Neural cell (in vitro differentiated cells): ENCODE measurements at regions not wholly inside any gene's neighbourhood (a gene's known extent, or its start where the extent isn't known, plus 50 kb on each side); places are given as distances from the start of the nearest gene placed in this dataset.

Source experiments
- H2AFZ ChIP-seq: fragments of 200-600, 300-800 bp; sonication (generic), shearing (Covaris generic); 2 replicates; pipeline ENCODE4 v1.6.0; 2014; ENCODE audit warnings: low read depth, mild to moderate bottlenecking, antibody characterized with exemption, low read length, moderate library complexity
- H3F3A ChIP-seq: fragments of 200-600 bp; shearing (Covaris generic); 2 replicates; pipeline ENCODE4 v1.6.1; 2016; ENCODE audit warnings: mild to moderate bottlenecking, moderate library complexity, mixed read lengths, antibody characterized with exemption, low read length; ENCODE audit not compliant: insufficient read depth, poor library complexity, severe bottlenecking
- H3K27ac ChIP-seq: fragments of 200-600, 300-800 bp; sonication (generic), shearing (Covaris generic); 2 replicates; pipeline ENCODE4 v1.5.1; 2014; ENCODE audit warnings: mild to moderate bottlenecking, low read length, moderate library complexity
- H3K27me3 ChIP-seq: fragments of 300-800, 200-600 bp; sonication (generic), shearing (Covaris generic); 2 replicates; pipeline ENCODE4 v1.6.0; 2014; ENCODE audit warnings: mild to moderate bottlenecking, low read depth, low read length, moderate library complexity; ENCODE audit not compliant: insufficient read depth
- H3K36me3 ChIP-seq: fragments of 300-800, 200-600 bp; sonication (generic), shearing (Covaris generic); 2 replicates; pipeline ENCODE4 v1.5.1; 2014; ENCODE audit warnings: mild to moderate bottlenecking, antibody characterized with exemption, low read length, moderate library complexity; ENCODE audit not compliant: insufficient read depth
- H3K4me2 ChIP-seq: fragments of 300-800, 200-600 bp; sonication (generic), shearing (Covaris generic); 2 replicates; pipeline ENCODE4 v1.6.0; 2014; ENCODE audit warnings: mild to moderate bottlenecking, low read length
- H3K4me3 ChIP-seq: fragments of 300-800, 200-600 bp; sonication (generic), shearing (Covaris generic); 2 replicates; pipeline ENCODE4 v1.5.1; 2014; ENCODE audit warnings: mild to moderate bottlenecking, low read length, moderate library complexity
- H3K79me2 ChIP-seq: fragments of 200-600 bp; shearing (Covaris generic); replicated peaks from 2 replicates; pipeline ENCODE4 v1.6.0; 2014; ENCODE audit warnings: mild to moderate bottlenecking, low read length, moderate library complexity; ENCODE audit not compliant: insufficient read depth
- H3K9ac ChIP-seq: fragments of 300-800, 200-600 bp; sonication (generic), shearing (Covaris generic); 2 replicates; pipeline ENCODE4 v1.6.1; 2016; ENCODE audit warnings: mild to moderate bottlenecking, low read length, mixed read lengths
- H3K9me2 ChIP-seq: fragments of 200-600 bp; shearing (Covaris generic); 2 replicates; pipeline ENCODE4 v1.6.1; 2016; ENCODE audit warnings: mild to moderate bottlenecking, low read length, mixed read lengths; ENCODE audit not compliant: insufficient read depth
- H3K9me3 ChIP-seq: fragments of 200-600, 300-800 bp; sonication (generic), shearing (Covaris generic); 2 replicates; pipeline ENCODE4 v1.6.1; 2016; ENCODE audit warnings: mild to moderate bottlenecking, mixed run types, low read length, moderate library complexity, mixed read lengths
- H4K20me1 ChIP-seq: fragments of 200-600 bp; shearing (Covaris generic); 2 replicates; pipeline ENCODE4 v1.6.1; 2016; ENCODE audit warnings: mild to moderate bottlenecking, mixed run types; ENCODE audit not compliant: insufficient read depth
- CTCF ChIP-seq: fragments of 450-650 bp; IDR thresholded peaks from 2 replicates; pipeline ENCODE4 v1.5.1; 2014; ENCODE audit warnings: antibody characterized with exemption, mild to moderate bottlenecking, moderate library complexity; ENCODE audit not compliant: poor library complexity, severe bottlenecking
- EP300 ChIP-seq: fragments of 450-650 bp; conservative IDR thresholded peaks from 2 replicates; pipeline ENCODE4 v1.6.1; 2014; ENCODE audit warnings: antibody characterized with exemption, mild to moderate bottlenecking, moderate library complexity; ENCODE audit not compliant: poor library complexity, severe bottlenecking
- EZH2 ChIP-seq: fragments of 200-600, 300-800 bp; shearing (Covaris generic), sonication (generic); IDR thresholded peaks from 2 replicates; pipeline ENCODE4 v1.6.1; 2014; ENCODE audit warnings: antibody characterized with exemption, low read length, borderline replicate concordance, mild to moderate bottlenecking; ENCODE audit not compliant: insufficient read depth, poor library complexity, severe bottlenecking
- MXI1 ChIP-seq: fragments of 450-650 bp; conservative IDR thresholded peaks from 2 replicates; pipeline ENCODE4 v1.6.1; 2014; ENCODE audit warnings: antibody characterized with exemption, mild to moderate bottlenecking; ENCODE audit not compliant: poor library complexity, severe bottlenecking
- POLR2AphosphoS5 ChIP-seq: IDR thresholded peaks from 2 replicates; pipeline ENCODE4 v1.6.1; 2012
- RAD21 ChIP-seq: fragments of 450-650 bp; conservative IDR thresholded peaks from 2 replicates; pipeline ENCODE4 v1.6.1; 2014; ENCODE audit warnings: antibody characterized with exemption, mild to moderate bottlenecking, moderate library complexity
- REST ChIP-seq: IDR thresholded peaks from 2 replicates; pipeline ENCODE4 v1.6.1; 2012; ENCODE audit warnings: borderline replicate concordance
- SMC3 ChIP-seq: fragments of 450-650 bp; conservative IDR thresholded peaks from 2 replicates; pipeline ENCODE4 v1.6.1; 2014; ENCODE audit warnings: antibody characterized with exemption, mild to moderate bottlenecking, moderate library complexity; ENCODE audit not compliant: poor library complexity
- TAF1 ChIP-seq: IDR thresholded peaks from 2 replicates; pipeline ENCODE4 v1.6.1; 2012; ENCODE audit warnings: low read depth

GRCh38 chr4:59060895-59061294 lies 1950.7 kb upstream of the IGFBP7 start:
- no peak overlapping the region for H3K4me2 ChIP-seq
- TF ChIP-seq EZH2: no peak
- no peak for TF ChIP-seq SMC3
- no peak for TF ChIP-seq REST
- no peak for TF ChIP-seq EP300
- TF ChIP-seq TAF1: no peak
- TF ChIP-seq RAD21: no peak
- TF ChIP-seq POLR2AphosphoS5: no peak
- TF ChIP-seq CTCF: no peak
- no peak for TF ChIP-seq MXI1
- no peak overlapping the region for H3K4me3 ChIP-seq

GRCh38 chr4:59063015-59063720 lies 1953.0 kb upstream of the IGFBP7 start:
- H3F3A ChIP-seq: no peaks in the 10 kb centered on the region
- H3K9me2 ChIP-seq: no peaks in the 10 kb centered on the region
- no peaks in the 10 kb centered on the region for H3K9me3 ChIP-seq
- TF ChIP-seq EP300 (no peak), RAD21 (no peak), POLR2AphosphoS5 (no peak), MXI1 (no peak), EZH2 (no peak), TAF1 (no peak), SMC3 (no peak), CTCF (no peak), REST (no peak)
- H3K9ac ChIP-seq: no peak overlapping the region
- no peaks in the 10 kb centered on the region for H3K79me2 ChIP-seq
- no peaks in the 10 kb centered on the region for H3K36me3 ChIP-seq
- no peaks in the 10 kb centered on the region for H3K27me3 ChIP-seq
- H3K27ac ChIP-seq: no peak overlapping the region
- H3K4me2 ChIP-seq: no peak overlapping the region
- no peaks in the 10 kb centered on the region for H4K20me1 ChIP-seq
- H3K4me3 ChIP-seq: no peak overlapping the region
- H2AFZ ChIP-seq: no peak overlapping the region

More at GRCh38 chr4:59060895-59061294, 1950.7 kb upstream of the IGFBP7 start:
- Histone ChIP-seq H3K27ac (no peak overlapping the region), H3K9ac (no peak overlapping the region), H4K20me1 (no peaks in the 10 kb centered on the region), H3K27me3 (no peaks in the 10 kb centered on the region), H3K9me2 (no peaks in the 10 kb centered on the region), H3K9me3 (no peaks in the 10 kb centered on the region), H3F3A (no peaks in the 10 kb centered on the region), H3K36me3 (no peaks in the 10 kb centered on the region), H2AFZ (no peak overlapping the region), H3K79me2 (no peaks in the 10 kb centered on the region)
